ENCODE measurements at regions not wholly inside any gene's neighbourhood (a gene's known extent, or its start where the extent isn't known, plus 50 kb on each side); places are given as distances from the start of the nearest gene placed in this dataset.
A peak's percentile ranks its signal among the peaks of the same experiment; 100 is the strongest.

GRCh38 chr6:130676077-130676772 is 151.0 kb upstream of the SMLR1 start:
- no peak for DNase-seq
- Histone ChIP-seq H3K36me3 (no peaks in the 10 kb centered on the region), H3K27me3 (no peaks in the 10 kb centered on the region), H3K4me3 (no peak overlapping the region), H3K9me3 (no peaks in the 10 kb centered on the region)

GRCh38 chr6:130676773-130677144 is 150.4 kb upstream of the SMLR1 start:
- no peak for DNase-seq
- H3K36me3 ChIP-seq: no peaks in the 10 kb centered on the region
- H3K27me3 ChIP-seq: no peaks in the 10 kb centered on the region
- no peaks in the 10 kb centered on the region for H3K9me3 ChIP-seq
- no peak overlapping the region for H3K4me3 ChIP-seq

- Histone ChIP-seq H3K9me3 (no peaks in the 10 kb centered on the region), H3K36me3 (no peaks in the 10 kb centered on the region), H3K27me3 (no peaks in the 10 kb centered on the region), H3K4me3 (no peak overlapping the region)
- no peak for DNase-seq
Measured at GRCh38 chr6:130677312-130677711, 149.9 kb upstream of the SMLR1 start.

DNA sequence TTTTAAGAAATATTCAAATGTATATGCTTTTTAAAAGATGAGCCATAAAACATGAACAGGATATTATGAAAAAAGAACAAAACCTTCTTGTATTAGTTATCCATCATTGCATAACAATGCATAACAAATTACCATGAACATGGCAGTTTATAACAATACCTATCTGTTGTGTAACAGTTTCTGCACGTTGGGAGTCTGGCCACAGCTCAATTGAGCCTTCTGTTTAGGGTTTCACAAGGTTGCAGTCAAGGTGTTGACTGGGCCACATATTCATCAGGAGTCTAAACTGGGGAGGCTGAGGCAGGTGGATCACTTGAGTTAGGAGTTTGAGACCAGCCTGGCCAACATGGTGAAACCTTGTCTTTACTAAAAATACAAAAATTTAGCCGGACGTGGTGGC is 149.4 kb upstream of the SMLR1 start:
- Histone ChIP-seq H3K36me3 (no peaks in the 10 kb centered on the region), H3K9me3 (no peaks in the 10 kb centered on the region), H3K27me3 (no peaks in the 10 kb centered on the region), H3K4me3 (no peak overlapping the region)
- no peak for DNase-seq

GRCh38 chr6:130679684-130680083 is 147.5 kb upstream of the SMLR1 start:
- H3K9me3 ChIP-seq: no peaks in the 10 kb centered on the region
- H3K27me3 ChIP-seq: no peaks in the 10 kb centered on the region
- H3K4me3 ChIP-seq: no peak overlapping the region
- no peak for DNase-seq
- H3K36me3 ChIP-seq: no peaks in the 10 kb centered on the region

DNA sequence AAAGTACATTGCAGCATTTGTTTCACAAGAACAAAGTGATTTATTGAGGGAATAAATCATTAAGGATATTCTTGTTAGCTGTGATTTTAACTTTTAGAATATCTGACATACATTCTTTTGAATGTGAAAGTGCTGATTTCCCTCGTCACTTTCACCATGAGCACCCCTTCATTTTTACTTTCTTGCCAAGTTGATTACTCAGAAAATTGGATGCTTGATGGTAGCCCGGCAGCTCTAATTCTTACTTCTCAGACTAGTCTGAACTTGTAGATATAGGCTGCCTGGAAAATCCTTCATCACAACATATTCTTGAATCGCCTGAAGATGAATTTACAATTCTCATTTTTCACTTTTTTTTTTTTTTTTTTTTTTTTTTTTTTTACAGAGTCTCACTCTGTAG is 147.1 kb upstream of the SMLR1 start:
- no peaks in the 10 kb centered on the region for H3K9me3 ChIP-seq
- no peaks in the 10 kb centered on the region for H3K27me3 ChIP-seq
- no peaks in the 10 kb centered on the region for H3K36me3 ChIP-seq
- no peak overlapping the region for H3K4me3 ChIP-seq
- peak; percentile 26 for DNase-seq

DNA sequence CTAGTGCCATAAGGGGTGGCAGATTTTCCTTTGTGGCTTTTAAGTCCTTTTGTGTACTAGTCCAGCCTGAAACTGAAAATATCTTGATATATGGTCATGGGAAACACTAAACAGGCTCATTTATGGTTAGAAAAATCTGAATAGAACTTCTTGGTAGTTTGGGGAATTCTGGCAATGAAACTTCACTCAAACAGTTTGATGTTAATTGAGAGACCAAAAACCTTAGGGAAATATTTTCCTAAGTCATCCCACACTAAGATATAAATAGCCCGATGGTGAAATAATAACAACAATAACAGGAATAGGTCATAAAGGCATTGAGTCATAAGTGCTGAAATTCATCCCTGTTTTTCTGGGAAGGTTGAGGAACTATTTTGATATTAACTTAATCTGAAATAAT is 146.2 kb upstream of the SMLR1 start:
- Histone ChIP-seq H3K4me3 (no peak overlapping the region), H3K36me3 (no peaks in the 10 kb centered on the region), H3K27me3 (no peaks in the 10 kb centered on the region), H3K9me3 (no peaks in the 10 kb centered on the region)
- no peak for DNase-seq

DNA sequence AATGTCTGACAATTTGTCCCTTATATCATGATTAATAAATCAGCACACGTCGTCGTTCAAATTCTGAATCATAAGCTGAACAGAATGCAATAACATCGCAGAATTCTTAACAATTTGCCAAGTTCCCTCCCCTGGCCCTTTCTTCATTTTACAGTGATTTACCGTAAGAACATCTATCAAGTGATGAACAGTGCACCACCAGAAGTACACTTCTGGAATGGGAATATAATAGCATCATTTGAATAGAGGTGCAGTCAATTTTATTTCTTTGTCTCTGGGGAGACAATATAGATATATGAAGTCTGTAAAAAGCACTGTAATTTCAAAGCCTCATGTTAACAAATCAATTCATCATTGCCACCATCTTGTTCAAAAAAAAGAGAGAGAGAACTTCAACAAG is 145.1 kb upstream of the SMLR1 start:
- H3K27me3 ChIP-seq: no peaks in the 10 kb centered on the region
- H3K36me3 ChIP-seq: no peaks in the 10 kb centered on the region
- no peak for DNase-seq
- H3K4me3 ChIP-seq: no peak overlapping the region
- H3K9me3 ChIP-seq: no peaks in the 10 kb centered on the region

DNA sequence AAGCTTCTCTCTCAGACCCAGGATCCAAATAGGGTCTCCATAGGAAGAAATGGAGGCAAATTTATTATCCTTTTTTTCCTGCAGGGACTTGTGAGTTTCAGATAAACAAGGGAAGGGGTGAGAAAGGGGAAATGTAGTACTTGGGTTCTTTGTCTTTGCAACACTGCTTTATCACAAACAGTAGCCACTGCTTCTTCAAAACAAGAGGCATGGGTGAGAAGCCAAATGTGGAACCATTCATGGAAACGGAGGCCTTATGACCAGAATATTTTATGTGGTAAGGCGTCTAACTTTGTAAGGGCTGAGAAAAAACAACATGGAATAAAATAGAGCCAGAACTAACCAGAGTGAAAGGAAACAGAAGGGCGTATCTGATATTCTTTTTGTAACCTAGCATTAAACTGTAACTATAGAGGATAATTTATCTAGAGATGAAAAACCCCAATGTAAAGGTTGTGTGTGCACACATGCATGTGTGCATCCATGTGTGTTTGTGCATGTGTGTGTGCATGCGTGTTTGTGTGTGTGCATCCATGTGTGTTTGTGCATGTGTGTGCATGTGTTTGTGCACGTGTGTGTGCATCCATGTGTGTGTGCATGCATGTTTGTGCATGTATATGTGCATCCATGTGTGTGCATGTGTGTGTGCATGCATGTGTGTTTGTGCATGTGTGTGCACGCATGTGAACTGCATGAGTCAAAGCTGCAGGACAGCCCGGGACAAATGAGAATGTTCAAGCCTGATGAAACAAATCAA is 143.3 kb upstream of the SMLR1 start:
- no peak overlapping the region for H3K4me3 ChIP-seq
- no peaks in the 10 kb centered on the region for H3K9me3 ChIP-seq
- H3K36me3 ChIP-seq: no peaks in the 10 kb centered on the region
- no peak for DNase-seq
- no peaks in the 10 kb centered on the region for H3K27me3 ChIP-seq

GRCh38 chr6:130692659-130693058 is 134.5 kb upstream of the SMLR1 start:
- Histone ChIP-seq H3K36me3 (no peaks in the 10 kb centered on the region), H3K9me3 (no peaks in the 10 kb centered on the region), H3K4me3 (no peak overlapping the region), H3K27me3 (no peaks in the 10 kb centered on the region)
- no peak for DNase-seq

GRCh38 chr6:130693944-130694343 is 133.3 kb upstream of the SMLR1 start:
- Histone ChIP-seq H3K4me3 (no peak overlapping the region), H3K36me3 (no peaks in the 10 kb centered on the region), H3K9me3 (no peaks in the 10 kb centered on the region), H3K27me3 (no peaks in the 10 kb centered on the region)
- DNase-seq: no peak

DNA sequence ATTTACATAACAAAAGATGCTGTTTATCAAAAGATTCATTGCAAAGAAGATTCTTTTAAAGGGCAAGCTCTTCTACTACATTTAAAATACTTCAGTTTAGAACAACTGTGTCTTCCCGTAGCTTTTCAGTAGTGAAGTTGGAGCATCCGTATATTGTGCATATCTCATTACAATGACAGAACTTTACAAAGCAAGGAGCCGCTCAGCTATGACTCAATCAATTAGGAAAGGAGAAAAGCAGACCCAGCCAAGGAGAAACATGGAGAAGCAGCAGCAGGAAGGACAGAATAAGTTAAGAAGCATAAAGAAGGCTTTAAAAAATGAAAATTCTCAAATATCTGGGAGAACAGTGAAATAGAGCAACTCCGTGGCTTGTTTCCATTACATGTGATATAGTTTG is 132.6 kb upstream of the SMLR1 start:
- DNase-seq: no peak
- Histone ChIP-seq H3K36me3 (no peaks in the 10 kb centered on the region), H3K9me3 (no peaks in the 10 kb centered on the region), H3K4me3 (no peak overlapping the region), H3K27me3 (no peaks in the 10 kb centered on the region)

DNA sequence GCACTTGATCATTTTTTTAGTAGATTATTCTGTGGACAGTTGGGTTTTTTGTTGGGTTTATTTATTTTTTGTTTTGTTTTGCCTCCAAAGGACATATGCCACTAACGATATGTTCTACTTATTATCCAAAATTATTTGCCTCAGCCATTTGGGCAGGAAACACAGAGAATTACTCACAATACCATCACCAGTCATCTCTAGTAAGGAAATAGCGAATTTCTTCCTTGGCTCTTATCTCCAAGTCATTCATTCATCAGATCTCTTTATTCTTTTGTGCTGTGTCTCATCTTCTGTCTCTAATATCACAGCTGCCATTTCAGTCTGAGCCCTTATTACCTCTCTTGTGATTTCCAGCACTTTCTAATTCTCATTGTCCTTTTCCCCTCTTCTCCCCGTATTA is 130.4 kb upstream of the SMLR1 start:
- Histone ChIP-seq H3K27me3 (no peaks in the 10 kb centered on the region), H3K36me3 (no peaks in the 10 kb centered on the region), H3K4me3 (no peak overlapping the region), H3K9me3 (no peaks in the 10 kb centered on the region)
- DNase-seq: no peak

- no peaks in the 10 kb centered on the region for H3K27me3 ChIP-seq
- DNase-seq: no peak
- H3K4me3 ChIP-seq: no peak overlapping the region
- H3K9me3 ChIP-seq: no peaks in the 10 kb centered on the region
- no peaks in the 10 kb centered on the region for H3K36me3 ChIP-seq
Measured at GRCh38 chr6:130697271-130697994, 129.8 kb upstream of the SMLR1 start.

DNA sequence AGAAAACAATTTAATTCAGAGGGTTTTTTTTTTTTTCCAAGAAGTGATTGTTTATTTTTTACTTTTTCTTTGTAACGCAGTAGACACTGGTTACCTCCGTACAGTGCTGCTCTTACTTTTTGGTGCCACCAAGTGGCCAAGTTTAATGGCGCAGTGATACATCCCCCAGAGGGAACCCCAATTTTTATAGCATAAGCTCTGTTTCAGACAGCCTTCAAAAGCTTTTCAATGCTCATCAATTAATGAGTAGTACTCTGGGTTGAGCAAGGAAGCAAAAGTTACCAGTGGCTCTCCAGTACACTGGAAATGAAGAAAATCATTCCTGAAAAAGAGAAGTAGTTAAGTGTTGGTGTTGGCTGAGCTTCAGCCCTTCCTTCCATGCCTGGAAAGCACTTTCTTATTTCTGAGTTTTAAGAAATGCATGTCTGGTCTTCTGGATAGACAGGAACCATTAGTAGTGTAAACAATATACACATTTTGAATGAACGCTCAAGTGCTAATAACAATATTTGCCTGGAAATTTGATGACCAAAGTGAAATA is 129.1 kb upstream of the SMLR1 start:
- H3K4me3 ChIP-seq: no peak overlapping the region
- DNase-seq: peak; percentile 26
- H3K9me3 ChIP-seq: no peaks in the 10 kb centered on the region
- no peaks in the 10 kb centered on the region for H3K27me3 ChIP-seq
- H3K36me3 ChIP-seq: no peaks in the 10 kb centered on the region

DNA sequence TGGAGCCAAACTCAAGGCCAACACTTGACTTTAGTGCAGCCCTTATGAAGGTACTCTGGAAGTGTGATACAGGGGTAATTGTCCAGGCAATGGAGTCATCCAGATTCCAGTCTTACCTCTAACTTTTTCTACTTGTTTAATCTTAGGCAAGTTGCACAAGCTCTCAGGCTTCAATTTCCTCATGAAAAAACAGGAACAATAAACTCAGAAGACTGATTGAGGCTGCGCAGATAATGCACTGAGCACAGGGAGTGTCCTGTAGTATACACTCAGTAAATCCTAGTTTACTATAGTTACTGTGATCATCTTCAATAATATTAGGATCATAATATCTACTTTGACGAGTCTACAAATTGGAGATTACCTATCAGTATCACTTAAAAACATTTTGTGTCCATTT is 127.5 kb upstream of the SMLR1 start:
- no peak for DNase-seq
- Histone ChIP-seq H3K36me3 (no peaks in the 10 kb centered on the region), H3K4me3 (no peak overlapping the region), H3K27me3 (no peaks in the 10 kb centered on the region), H3K9me3 (no peaks in the 10 kb centered on the region)

DNA sequence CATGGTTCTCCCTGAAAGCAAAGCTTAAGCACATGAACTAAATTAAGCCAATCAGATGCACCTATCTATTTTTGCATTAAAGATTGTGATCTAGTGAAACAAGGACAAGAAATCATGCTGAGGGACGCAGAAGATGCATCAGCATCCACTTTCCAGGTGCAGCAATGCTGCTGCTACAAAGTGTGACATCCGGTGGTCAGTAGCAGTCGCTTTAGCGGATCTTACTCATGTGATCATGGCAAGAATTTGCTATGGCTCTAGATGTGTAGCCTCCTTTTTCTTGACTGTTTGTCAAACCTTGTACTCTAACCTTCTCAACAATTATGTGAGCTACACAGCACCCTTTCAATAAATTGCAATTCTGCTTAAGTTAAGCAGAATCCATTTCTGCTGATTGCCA is 126.8 kb upstream of the SMLR1 start:
- no peaks in the 10 kb centered on the region for H3K27me3 ChIP-seq
- H3K4me3 ChIP-seq: no peak overlapping the region
- no peaks in the 10 kb centered on the region for H3K9me3 ChIP-seq
- no peak for DNase-seq
- H3K36me3 ChIP-seq: no peaks in the 10 kb centered on the region
